B cell (primary cell): ENCODE measurements at regions not wholly inside any gene's neighbourhood (a gene's known extent, or its start where the extent isn't known, plus 50 kb on each side); places are given as distances from the start of the nearest gene placed in this dataset.

Source experiments
- ATAC-seq: fragments of 200-7000 bp; cut with Tn5 transposase; one replicate; pipeline ENCODE4 v1.10.0; 2021; ENCODE audit warnings: low read depth, mild to moderate bottlenecking, moderate number of reproducible peaks, moderate library complexity
- CTCF ChIA-PET: fragments of 350-600 bp; sonication (Branson Sonifier 250); formaldehyde crosslinking; loops from one replicate; lab custom pipeline; 2021; ENCODE audit warnings: antibody characterized with exemption, inconsistent platforms; lab: Charles Lee
- POLR2A ChIA-PET: fragments of 350-600 bp; sonication (Branson Sonifier 250); formaldehyde crosslinking; loops from one replicate; lab custom pipeline; 2021; ENCODE audit warnings: antibody characterized with exemption; lab: Charles Lee
- DNase-seq: peaks from one replicate; pipeline ENCODE4 v3.0.0; 2013
- H2AFZ ChIP-seq: 2 replicates; pipeline ENCODE4 v1.6.1; 2012; ENCODE audit warnings: mild to moderate bottlenecking, low read depth, low read length; ENCODE audit not compliant: insufficient read depth, poor library complexity, severe bottlenecking
- H3K27ac ChIP-seq, 2 donors: 1 replicate in 1 of 2; 2 replicates in 1 of 2; pipeline ENCODE4 v1.5.1; 2012 to 2013; ENCODE audit warnings: low read length in 2 of 2, mild to moderate bottlenecking in 2 of 2, moderate library complexity in 1 of 2
- H3K27me3 ChIP-seq, 4 experiments: fragments of 200-600 bp in 1 of 4; sonication (generic) in 1 of 4; replicated peaks in 1 of 4; 1 replicate in 2 of 4; 2 replicates in 2 of 4; pipeline versions ENCODE4 v1.6.1 to v1.7.0; 2013 to 2016; ENCODE audit warnings: low read length in 3 of 4, mild to moderate bottlenecking in 2 of 4, mixed read lengths in 1 of 4, moderate library complexity in 1 of 4; ENCODE audit not compliant: insufficient read depth in 4 of 4, control insufficient read depth in 3 of 4; ENCODE audit errors: control extremely low read depth in 1 of 4
- H3K36me3 ChIP-seq, 2 experiments: replicated peaks in 1 of 2; 1 replicate in 1 of 2; 2 replicates in 1 of 2; pipeline versions ENCODE4 v1.6.1 to v1.7.1; 2013; ENCODE audit warnings: low read length in 1 of 2; ENCODE audit not compliant: insufficient read depth in 2 of 2, control insufficient read depth in 1 of 2; ENCODE audit errors: control extremely low read depth in 1 of 2, extremely low read depth in 1 of 2
- H3K4me1 ChIP-seq, 2 donors: fragments of 200-600 bp in 1 of 2; sonication (generic) in 1 of 2; 1 replicate in 1 of 2; 2 replicates in 1 of 2; pipeline versions ENCODE4 v1.5.1 to v1.6.1; 2013 to 2017; ENCODE audit warnings: low read length in 2 of 2; ENCODE audit not compliant: control insufficient read depth in 2 of 2, insufficient read depth in 2 of 2
- H3K4me2 ChIP-seq: replicated peaks from 2 replicates; pipeline ENCODE3; 2012; ENCODE audit warnings: mild to moderate bottlenecking, low read depth, low read length; ENCODE audit not compliant: poor library complexity, severe bottlenecking
- H3K4me3 ChIP-seq, 5 experiments: fragments of 200-600 bp in 1 of 5; sonication (generic) in 1 of 5; 1 replicate in 3 of 5; 2 replicates in 2 of 5; pipeline versions ENCODE4 v1.5.1 to v1.7.0; 2011 to 2016; ENCODE audit warnings: low read length in 4 of 5, mild to moderate bottlenecking in 4 of 5, low read depth in 2 of 5, control low read depth in 1 of 5, moderate library complexity in 1 of 5; ENCODE audit not compliant: insufficient read depth in 1 of 5; ENCODE audit errors: control extremely low read depth in 1 of 5, extremely low read depth in 1 of 5
- H3K79me2 ChIP-seq: fragments of 200-600 bp; sonication (generic); one replicate; pipeline ENCODE4 v1.6.0; 2016; ENCODE audit warnings: low read length; ENCODE audit not compliant: control insufficient read depth, insufficient read depth
- H3K9ac ChIP-seq: fragments of 200-600 bp; sonication (generic); 2 replicates; pipeline ENCODE4 v1.6.1; 2017; ENCODE audit warnings: mild to moderate bottlenecking, low read length, moderate library complexity
- H3K9me3 ChIP-seq, 3 donors: one replicate each; pipeline versions ENCODE4 v1.6.1 to v1.7.1; 2013; ENCODE audit warnings: low read length in 2 of 3; ENCODE audit not compliant: control insufficient read depth in 2 of 3, insufficient read depth in 1 of 3; ENCODE audit errors: control extremely low read depth in 1 of 3
- H4K20me1 ChIP-seq: 2 replicates; pipeline ENCODE4 v1.6.0; 2012; ENCODE audit warnings: mild to moderate bottlenecking, low read length; ENCODE audit not compliant: insufficient read depth, control insufficient read depth, poor library complexity, severe bottlenecking
- H3K27ac Mint-ChIP-seq: one replicate; pipeline ENCODE4 v1.8.0; 2021; ENCODE audit warnings: mixed read lengths
- H3K27me3 Mint-ChIP-seq: one replicate; pipeline ENCODE4 v1.8.0; 2021; ENCODE audit warnings: mixed read lengths
- H3K4me1 Mint-ChIP-seq: one replicate; pipeline ENCODE4 v1.8.0; 2021; ENCODE audit warnings: mixed read lengths
- H3K4me3 Mint-ChIP-seq: one replicate; pipeline ENCODE4 v1.8.0; 2021; ENCODE audit warnings: mixed read lengths
- H3K9me3 Mint-ChIP-seq: one replicate; pipeline ENCODE4 v1.8.0; 2022; ENCODE audit warnings: mixed read lengths; ENCODE audit not compliant: insufficient read depth
- EZH2 ChIP-seq: IDR thresholded peaks from 2 replicates; pipeline ENCODE4 v1.6.1; 2012; ENCODE audit warnings: borderline replicate concordance, low read depth, mild to moderate bottlenecking, moderate library complexity, low read length; ENCODE audit not compliant: insufficient read depth, poor library complexity, severe bottlenecking
- WGBS: methylation state at CpG from one replicate; pipeline ENCODE4 v1.1.5; 2013; ENCODE audit warnings: missing lambda C conversion rate; ENCODE audit not compliant: insufficient coverage; 5-methylcytosine and 5-hydroxymethylcytosine counted together
- intact Hi-C: fragments of 100-400 bp; cut with micrococcal nuclease; formaldehyde crosslinking; loops from one replicate; pipeline ENCODE4 v1.10.0; 2022
- TF ChIP-seq, protein P1 (sequence below): fragments of 200-600 bp; IDR thresholded peaks from one replicate; pipeline ENCODE4 v1.8.0; 2022; ENCODE audit warnings: antibody characterized with exemption, mild to moderate bottlenecking

DNA sequence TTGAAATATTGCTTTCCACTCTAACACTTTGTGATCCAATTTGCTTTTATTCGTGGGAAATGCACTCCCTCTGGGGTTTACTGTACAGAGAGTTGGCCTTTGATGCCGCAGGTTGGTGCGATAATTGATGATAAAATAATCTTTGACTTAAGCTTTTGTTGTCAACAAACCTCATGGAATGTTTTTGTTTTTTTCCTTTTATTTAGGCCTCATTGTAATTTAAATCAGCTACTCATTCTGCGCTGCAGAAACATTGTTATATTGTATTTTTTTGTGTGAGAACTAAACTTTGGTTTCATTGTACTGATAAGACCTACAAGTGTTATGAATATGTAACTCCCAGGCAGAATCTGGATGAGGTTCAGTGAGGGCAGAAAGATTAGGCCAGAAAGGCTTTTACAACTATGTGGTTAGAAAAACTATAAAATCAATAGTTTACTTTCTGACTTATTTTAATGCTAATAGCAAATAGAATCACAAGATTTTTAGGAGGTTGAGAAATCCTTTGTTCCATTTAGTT is 76.8 kb upstream of the POM121L12 start:
- no peaks in the 10 kb centered on the region for H3K36me3 ChIP-seq
- WGBS: no CpG with 5 or more reads among the region's 4 CpGs
- ChIA-PET POLR2A (no interaction called here), CTCF (no interaction called here)
- H3K79me2 ChIP-seq: no peaks in the 10 kb centered on the region
- H3K27me3 ChIP-seq: no peaks in the 10 kb centered on the region
- H3K27ac ChIP-seq: no peak overlapping the region
- H2AFZ ChIP-seq: no peak overlapping the region
- DNase-seq: no peak
- no peaks in the 10 kb centered on the region for H4K20me1 ChIP-seq
- no peak overlapping the region for H3K9ac ChIP-seq
- no peak overlapping the region for H3K4me3 ChIP-seq
- peaks cover 0 to 6% (median 2%) of the 10 kb centered on the region in 3 donors for H3K9me3 ChIP-seq
- H3K4me2 ChIP-seq: no peak overlapping the region
- H3K4me3 Mint-ChIP-seq: no peak overlapping the region
- no peaks in the 10 kb centered on the region for H3K27me3 Mint-ChIP-seq
- intact Hi-C loops: no loop called here
- no peaks in the 10 kb centered on the region for H3K4me1 ChIP-seq
- peaks cover 4% of the 10 kb centered on the region for H3K9me3 Mint-ChIP-seq
- no peak overlapping the region for H3K27ac Mint-ChIP-seq
- no peak for ATAC-seq
- TF ChIP-seq EZH2: no peak
- TF ChIP-seq, protein P1, sequence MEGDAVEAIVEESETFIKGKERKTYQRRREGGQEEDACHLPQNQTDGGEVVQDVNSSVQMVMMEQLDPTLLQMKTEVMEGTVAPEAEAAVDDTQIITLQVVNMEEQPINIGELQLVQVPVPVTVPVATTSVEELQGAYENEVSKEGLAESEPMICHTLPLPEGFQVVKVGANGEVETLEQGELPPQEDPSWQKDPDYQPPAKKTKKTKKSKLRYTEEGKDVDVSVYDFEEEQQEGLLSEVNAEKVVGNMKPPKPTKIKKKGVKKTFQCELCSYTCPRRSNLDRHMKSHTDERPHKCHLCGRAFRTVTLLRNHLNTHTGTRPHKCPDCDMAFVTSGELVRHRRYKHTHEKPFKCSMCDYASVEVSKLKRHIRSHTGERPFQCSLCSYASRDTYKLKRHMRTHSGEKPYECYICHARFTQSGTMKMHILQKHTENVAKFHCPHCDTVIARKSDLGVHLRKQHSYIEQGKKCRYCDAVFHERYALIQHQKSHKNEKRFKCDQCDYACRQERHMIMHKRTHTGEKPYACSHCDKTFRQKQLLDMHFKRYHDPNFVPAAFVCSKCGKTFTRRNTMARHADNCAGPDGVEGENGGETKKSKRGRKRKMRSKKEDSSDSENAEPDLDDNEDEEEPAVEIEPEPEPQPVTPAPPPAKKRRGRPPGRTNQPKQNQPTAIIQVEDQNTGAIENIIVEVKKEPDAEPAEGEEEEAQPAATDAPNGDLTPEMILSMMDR: no peak
- no peaks in the 10 kb centered on the region for H3K4me1 Mint-ChIP-seq

DNA sequence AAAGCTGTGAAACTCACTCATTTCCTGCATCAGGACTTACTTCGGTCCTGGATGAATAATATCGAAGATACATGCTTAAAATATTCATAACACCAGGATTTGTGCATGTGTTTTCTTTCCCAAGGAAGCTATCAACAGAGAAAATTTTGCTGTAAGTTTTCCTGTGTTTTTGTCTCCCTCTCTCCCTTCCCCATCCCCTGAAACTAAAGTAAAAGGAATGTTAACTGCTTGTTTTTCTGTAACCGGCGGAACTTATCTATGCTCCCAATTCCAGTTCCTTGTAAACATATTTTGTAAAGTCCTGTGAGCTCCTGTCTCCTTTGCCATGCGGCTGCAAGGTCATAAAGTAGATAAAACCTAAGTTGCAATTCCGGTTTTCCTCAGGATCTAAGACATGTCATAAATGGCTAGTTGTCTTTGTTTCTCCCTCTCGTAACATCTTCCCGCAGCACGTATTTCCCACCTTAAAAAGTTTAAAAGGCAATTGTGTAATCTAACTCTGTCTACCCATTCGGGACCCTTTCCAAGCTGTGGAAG is 79.0 kb upstream of the POM121L12 start:
- H3K4me1 ChIP-seq: no peaks in the 10 kb centered on the region
- no peak overlapping the region for H3K9ac ChIP-seq
- no peaks in the 10 kb centered on the region for H3K36me3 ChIP-seq
- peaks cover 4% of the 10 kb centered on the region for H3K9me3 Mint-ChIP-seq
- no peak overlapping the region for H2AFZ ChIP-seq
- H3K4me1 Mint-ChIP-seq: no peaks in the 10 kb centered on the region
- peaks cover 0 to 3% (median 2%) of the 10 kb centered on the region in 3 donors for H3K9me3 ChIP-seq
- H3K27ac ChIP-seq: no peak overlapping the region
- no peak overlapping the region for H3K4me2 ChIP-seq
- ATAC-seq: no peak
- H3K27ac Mint-ChIP-seq: no peak overlapping the region
- no peaks in the 10 kb centered on the region for H3K27me3 ChIP-seq
- TF ChIP-seq, protein P1: no peak
- TF ChIP-seq EZH2: no peak
- H4K20me1 ChIP-seq: no peaks in the 10 kb centered on the region
- no peak overlapping the region for H3K4me3 ChIP-seq
- no peak overlapping the region for H3K4me3 Mint-ChIP-seq
- no peak for DNase-seq
- no peaks in the 10 kb centered on the region for H3K79me2 ChIP-seq
- CTCF ChIA-PET: no interaction called here
- 37% methylated on average over 7 of the region's 10 CpGs for WGBS
- intact Hi-C loops: no loop called here
- POLR2A ChIA-PET: no interaction called here
- no peaks in the 10 kb centered on the region for H3K27me3 Mint-ChIP-seq
